ENCODE measurements at regions not wholly inside any gene's neighbourhood (a gene's known extent, or its start where the extent isn't known, plus 50 kb on each side); places are given as distances from the start of the nearest gene placed in this dataset.

- Histone ChIP-seq H3K4me3 (no peak overlapping the region), H3K27ac (peak overlapping the region in 1 of 4 donors; percentile 23), H3K27me3 (no peaks in the 10 kb centered on the region), H3K4me1 (peaks cover 0 to 3% (median 0%) of the 10 kb centered on the region in 4 donors), H3K9me3 (peaks cover 0 to 4% (median 1%) of the 10 kb centered on the region in 4 donors), H3K36me3 (no peaks in the 10 kb centered on the region)
- TF ChIP-seq EP300 (IDR thresholded peaks at IDR 0.05) (no peak), CTCF (IDR thresholded peaks at IDR 0.05) (no peak), POLR2AphosphoS5 (IDR thresholded peaks at IDR 0.05) (no peak), POLR2A (IDR thresholded peaks at IDR 0.05) (no peak)
- DNase-seq (no peak), ATAC-seq (ENCODE audit: low FRiP score in 2 of 2) (no peak)
- 85% methylated on average over 3 of the region's 3 CpGs for WGBS, 2 donors
Measured at GRCh38 chr4:123977641-123978081, 581.1 kb downstream of the SPRY1 start.

GRCh38 chr4:123978637-123979036 lies 582.0 kb downstream of the SPRY1 start:
- Histone ChIP-seq H3K36me3 (no peaks in the 10 kb centered on the region), H3K27ac (no peak overlapping the region), H3K27me3 (no peaks in the 10 kb centered on the region), H3K4me3 (no peak overlapping the region), H3K9me3 (peaks cover 0 to 5% (median 4%) of the 10 kb centered on the region in 4 donors), H3K4me1 (peaks cover 0 to 3% (median 0%) of the 10 kb centered on the region in 4 donors)
- 90 to 95% methylated on average over 1 of the region's 1 CpG for WGBS, 2 donors
- no peak for TF ChIP-seq POLR2AphosphoS5 (IDR thresholded peaks at IDR 0.05)
- no peak for TF ChIP-seq POLR2A (IDR thresholded peaks at IDR 0.05)
- TF ChIP-seq EP300 (IDR thresholded peaks at IDR 0.05): no peak
- no peak for TF ChIP-seq CTCF (IDR thresholded peaks at IDR 0.05)
- ATAC-seq (ENCODE audit: low FRiP score in 2 of 2) (no peak), DNase-seq (no peak)

DNA sequence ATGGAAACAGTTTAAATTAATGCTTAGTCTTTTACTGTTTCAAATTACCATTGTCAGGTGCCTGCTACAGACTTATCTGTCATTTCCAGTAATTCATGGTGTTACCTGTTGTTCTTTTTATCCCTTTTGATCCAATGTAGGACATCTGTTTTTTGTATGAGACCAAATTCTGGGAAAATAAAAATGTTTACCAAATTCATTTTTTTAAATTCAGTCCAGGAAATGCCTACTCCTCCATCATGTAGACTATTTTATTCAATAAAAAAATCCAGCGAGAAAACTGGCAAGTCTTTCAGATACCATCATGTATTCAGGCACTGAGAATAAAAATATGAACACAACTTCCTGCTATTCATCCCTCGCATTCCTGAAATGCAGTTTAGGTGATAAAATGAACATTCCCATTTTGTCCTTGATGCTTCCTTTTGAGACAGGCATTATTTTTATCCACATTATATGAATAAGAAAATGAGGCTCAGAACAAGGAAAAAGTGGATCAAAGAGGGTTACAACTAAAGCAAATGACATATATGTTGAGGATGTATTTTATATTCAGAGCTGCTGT lies 584.2 kb downstream of the SPRY1 start:
- TF ChIP-seq EP300 (IDR thresholded peaks at IDR 0.05): no peak
- TF ChIP-seq CTCF (IDR thresholded peaks at IDR 0.05): no peak
- TF ChIP-seq POLR2AphosphoS5 (IDR thresholded peaks at IDR 0.05): no peak
- no peak for TF ChIP-seq POLR2A (IDR thresholded peaks at IDR 0.05)
- no peaks in the 10 kb centered on the region for H3K36me3 ChIP-seq
- 57 to 66% methylated on average over 2 of the region's 2 CpGs for WGBS, 2 donors
- no peaks in the 10 kb centered on the region for H3K27me3 ChIP-seq
- no peak for ATAC-seq (ENCODE audit: low FRiP score in 2 of 2)
- no peak for DNase-seq
- peaks cover 0 to 3% (median 0%) of the 10 kb centered on the region in 4 donors for H3K4me1 ChIP-seq
- H3K4me3 ChIP-seq: no peak overlapping the region
- H3K9me3 ChIP-seq: peaks cover 0 to 5% (median 4%) of the 10 kb centered on the region in 4 donors
- no peak overlapping the region for H3K27ac ChIP-seq

DNA sequence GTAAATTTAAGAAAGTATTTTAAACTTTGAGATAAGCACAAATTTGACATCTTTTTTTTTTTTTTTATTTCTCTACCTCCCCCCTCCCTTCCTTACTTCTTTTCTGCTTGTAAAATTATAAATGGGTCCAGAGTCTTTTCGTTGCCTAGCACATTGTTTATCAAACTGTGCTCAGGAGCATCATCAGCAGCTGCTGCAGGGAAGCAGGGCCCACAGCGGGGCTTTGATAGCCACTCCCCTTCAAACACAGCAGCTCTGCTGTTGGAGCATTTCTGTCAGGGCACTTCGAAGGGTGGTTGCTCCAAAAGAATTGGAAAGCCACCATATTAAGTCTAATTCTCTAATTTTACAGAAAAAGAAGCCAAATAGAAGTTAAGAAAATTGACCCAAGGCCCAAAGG lies 588.3 kb downstream of the SPRY1 start:
- peaks cover 0 to 5% (median 2%) of the 10 kb centered on the region in 4 donors for H3K9me3 ChIP-seq
- TF ChIP-seq POLR2AphosphoS5 (IDR thresholded peaks at IDR 0.05) (no peak), POLR2A (IDR thresholded peaks at IDR 0.05) (no peak), EP300 (IDR thresholded peaks at IDR 0.05) (no peak), CTCF (IDR thresholded peaks at IDR 0.05) (no peak)
- H3K4me3 ChIP-seq: no peak overlapping the region
- no peaks in the 10 kb centered on the region for H3K36me3 ChIP-seq
- 54 to 66% methylated on average over 3 of the region's 3 CpGs for WGBS, 2 donors
- no peak for DNase-seq
- peak overlapping the region in 2 of 4 donors; percentile 9 to 51 for H3K27ac ChIP-seq
- H3K27me3 ChIP-seq: no peaks in the 10 kb centered on the region
- no peak for ATAC-seq (ENCODE audit: low FRiP score in 2 of 2)
- H3K4me1 ChIP-seq: peaks cover 0 to 5% (median 1%) of the 10 kb centered on the region in 4 donors

GRCh38 chr4:123986268-123986798 lies 589.7 kb downstream of the SPRY1 start:
- Histone ChIP-seq H3K27ac (peak overlapping the region in 2 of 4 donors; percentile 16 to 51), H3K4me1 (peaks cover 0 to 5% (median 1%) of the 10 kb centered on the region in 4 donors), H3K4me3 (no peak overlapping the region), H3K27me3 (no peaks in the 10 kb centered on the region), H3K9me3 (peaks cover 0 to 5% (median 2%) of the 10 kb centered on the region in 4 donors), H3K36me3 (no peaks in the 10 kb centered on the region)
- peak; percentile 63 to 92 for ATAC-seq (ENCODE audit: low FRiP score in 2 of 2)
- TF ChIP-seq POLR2A (IDR thresholded peaks at IDR 0.05) (no peak), CTCF (IDR thresholded peaks at IDR 0.05) (no peak), POLR2AphosphoS5 (IDR thresholded peaks at IDR 0.05) (peak in 1 of 2 donors; percentile 46)
- no peak for DNase-seq
- 53 to 56% methylated on average over 2 of the region's 2 CpGs for WGBS, 2 donors

Measured in upper lobe of left lung (tissue), 6 donors.